ENCODE measurements at regions not wholly inside any gene's neighbourhood (a gene's known extent, or its start where the extent isn't known, plus 50 kb on each side); places are given as distances from the start of the nearest gene placed in this dataset.

DNA sequence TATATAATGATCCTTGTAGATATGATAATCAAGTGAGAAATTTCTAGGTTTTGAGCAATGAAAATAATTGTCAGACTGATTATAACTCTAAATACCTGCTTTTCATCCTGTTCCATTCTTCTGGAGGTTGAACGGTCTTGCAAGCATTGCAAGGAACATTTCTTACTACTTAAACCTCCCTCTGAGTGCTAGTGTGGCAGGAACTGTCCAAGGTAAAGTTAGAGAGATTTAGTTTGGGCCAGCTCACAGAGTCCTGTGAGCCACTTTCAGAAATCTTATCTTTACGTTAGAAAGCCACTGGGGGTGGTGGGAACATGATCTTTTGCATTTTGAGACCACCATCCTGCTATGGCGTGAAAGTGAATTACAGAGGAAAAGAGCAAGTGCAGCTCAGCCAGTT lies 121.1 kb upstream of the NPHP3 start:
- intact Hi-C loops (cut with DNase I): no loop called here
- no peaks in the 10 kb centered on the region for H3K36me3 ChIP-seq
- no peaks in the 10 kb centered on the region for H3K4me1 ChIP-seq
- WGBS, 2 donors: 68 to 72% methylated on average over 3 of the region's 3 CpGs
- no peaks in the 10 kb centered on the region for H3K27me3 ChIP-seq
- no peak overlapping the region for H3K27ac ChIP-seq
- H3K4me3 ChIP-seq: no peak overlapping the region
- TF ChIP-seq POLR2A (IDR thresholded peaks at IDR 0.05) (no peak), POLR2AphosphoS5 (IDR thresholded peaks at IDR 0.05) (no peak), EP300 (IDR thresholded peaks at IDR 0.05) (no peak)
- TF ChIP-seq, protein P1, sequence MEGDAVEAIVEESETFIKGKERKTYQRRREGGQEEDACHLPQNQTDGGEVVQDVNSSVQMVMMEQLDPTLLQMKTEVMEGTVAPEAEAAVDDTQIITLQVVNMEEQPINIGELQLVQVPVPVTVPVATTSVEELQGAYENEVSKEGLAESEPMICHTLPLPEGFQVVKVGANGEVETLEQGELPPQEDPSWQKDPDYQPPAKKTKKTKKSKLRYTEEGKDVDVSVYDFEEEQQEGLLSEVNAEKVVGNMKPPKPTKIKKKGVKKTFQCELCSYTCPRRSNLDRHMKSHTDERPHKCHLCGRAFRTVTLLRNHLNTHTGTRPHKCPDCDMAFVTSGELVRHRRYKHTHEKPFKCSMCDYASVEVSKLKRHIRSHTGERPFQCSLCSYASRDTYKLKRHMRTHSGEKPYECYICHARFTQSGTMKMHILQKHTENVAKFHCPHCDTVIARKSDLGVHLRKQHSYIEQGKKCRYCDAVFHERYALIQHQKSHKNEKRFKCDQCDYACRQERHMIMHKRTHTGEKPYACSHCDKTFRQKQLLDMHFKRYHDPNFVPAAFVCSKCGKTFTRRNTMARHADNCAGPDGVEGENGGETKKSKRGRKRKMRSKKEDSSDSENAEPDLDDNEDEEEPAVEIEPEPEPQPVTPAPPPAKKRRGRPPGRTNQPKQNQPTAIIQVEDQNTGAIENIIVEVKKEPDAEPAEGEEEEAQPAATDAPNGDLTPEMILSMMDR (IDR thresholded peaks at IDR 0.05): no peak
- H3K9me3 ChIP-seq: no peaks in the 10 kb centered on the region
- no peak for DNase-seq

DNA sequence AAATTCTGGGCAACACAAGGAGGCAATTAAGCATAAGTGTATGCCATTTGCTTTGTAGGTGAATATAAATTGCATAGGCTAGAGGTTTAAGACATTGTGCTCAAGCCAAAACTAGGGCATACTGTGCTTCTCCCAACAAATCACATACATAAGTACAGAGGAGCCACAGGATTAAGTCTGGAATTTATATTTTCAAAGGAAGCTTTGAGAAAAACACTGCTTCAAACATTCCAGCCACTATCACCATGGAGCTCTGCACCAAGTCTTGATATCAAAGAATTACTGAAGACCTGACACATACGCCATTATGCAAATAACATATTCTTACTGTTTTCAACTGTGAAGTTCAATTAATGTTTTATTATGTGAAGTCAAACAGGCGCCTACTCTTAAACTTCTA lies 119.4 kb upstream of the NPHP3 start:
- Histone ChIP-seq H3K27me3 (no peaks in the 10 kb centered on the region), H3K4me3 (no peak overlapping the region), H3K36me3 (no peaks in the 10 kb centered on the region), H3K4me1 (no peaks in the 10 kb centered on the region), H3K9me3 (no peaks in the 10 kb centered on the region), H3K27ac (no peak overlapping the region)
- no peak for TF ChIP-seq POLR2AphosphoS5 (IDR thresholded peaks at IDR 0.05)
- no peak for TF ChIP-seq POLR2A (IDR thresholded peaks at IDR 0.05)
- TF ChIP-seq EP300 (IDR thresholded peaks at IDR 0.05): no peak
- TF ChIP-seq, protein P1 (IDR thresholded peaks at IDR 0.05): no peak
- 64 to 84% methylated on average over 2 of the region's 2 CpGs for WGBS, 2 donors
- DNase-seq: no peak
- intact Hi-C loops (cut with DNase I): no loop called here

DNA sequence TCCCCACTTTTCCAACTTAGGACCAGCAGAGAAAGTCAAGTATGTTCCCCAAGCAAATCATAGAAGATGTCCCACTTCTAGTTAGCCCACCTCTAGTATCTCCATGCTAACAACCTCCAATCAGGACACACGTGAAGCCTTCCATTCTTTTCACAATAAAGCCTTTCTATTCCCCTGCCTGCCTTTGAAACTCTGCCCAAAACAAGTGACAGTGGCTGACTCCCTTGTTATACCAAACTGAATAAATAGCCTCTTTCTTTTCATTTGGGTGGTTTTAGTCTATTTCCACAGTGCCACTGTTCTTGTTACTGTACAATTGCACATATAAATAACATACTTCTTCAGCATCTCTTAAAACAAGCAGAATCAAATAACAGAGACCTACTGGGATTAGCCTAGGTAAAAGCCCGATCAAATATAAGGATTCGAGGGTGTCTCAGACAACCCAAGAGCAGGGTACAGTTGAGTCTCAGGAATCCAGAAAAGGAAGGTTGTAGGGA lies 118.0 kb upstream of the NPHP3 start:
- Histone ChIP-seq H3K9me3 (no peaks in the 10 kb centered on the region), H3K4me1 (no peaks in the 10 kb centered on the region), H3K4me3 (no peak overlapping the region), H3K36me3 (no peaks in the 10 kb centered on the region), H3K27me3 (no peaks in the 10 kb centered on the region), H3K27ac (no peak overlapping the region)
- TF ChIP-seq EP300 (IDR thresholded peaks at IDR 0.05) (no peak), POLR2A (IDR thresholded peaks at IDR 0.05) (no peak), POLR2AphosphoS5 (IDR thresholded peaks at IDR 0.05) (no peak)
- TF ChIP-seq, protein P1 (IDR thresholded peaks at IDR 0.05): no peak
- WGBS, 2 donors: 58 to 87% methylated on average over 3 of the region's 3 CpGs
- intact Hi-C loops (cut with DNase I): no loop called here
- no peak for DNase-seq

DNA sequence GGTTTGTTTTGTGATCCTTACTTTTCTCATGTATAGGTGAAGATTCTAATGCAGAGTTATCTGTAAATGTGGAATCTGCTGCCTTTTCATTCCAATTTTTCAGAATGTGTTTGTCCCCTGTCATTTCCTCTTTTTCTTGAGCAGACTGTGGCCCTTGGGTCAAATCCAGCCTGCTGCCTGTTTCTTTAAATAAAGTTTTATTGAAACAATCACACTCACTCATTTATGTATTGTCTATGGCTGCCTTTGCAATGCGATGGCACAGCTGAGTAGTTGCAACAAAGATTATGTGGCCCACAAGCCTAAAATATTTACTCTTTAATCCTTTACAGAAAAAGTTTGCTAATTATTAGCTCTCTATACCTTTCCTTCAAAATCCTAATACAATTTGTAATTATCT lies 116.3 kb upstream of the NPHP3 start:
- H3K27me3 ChIP-seq: no peaks in the 10 kb centered on the region
- H3K36me3 ChIP-seq: no peaks in the 10 kb centered on the region
- no peaks in the 10 kb centered on the region for H3K4me1 ChIP-seq
- WGBS, 2 donors: 91 to 96% methylated on average over 1 of the region's 1 CpG
- intact Hi-C loops (cut with DNase I): no loop called here
- no peaks in the 10 kb centered on the region for H3K9me3 ChIP-seq
- TF ChIP-seq, protein P1 (IDR thresholded peaks at IDR 0.05): no peak
- TF ChIP-seq EP300 (IDR thresholded peaks at IDR 0.05): no peak
- no peak for TF ChIP-seq POLR2AphosphoS5 (IDR thresholded peaks at IDR 0.05)
- TF ChIP-seq POLR2A (IDR thresholded peaks at IDR 0.05): no peak
- no peak overlapping the region for H3K27ac ChIP-seq
- H3K4me3 ChIP-seq: no peak overlapping the region
- no peak for DNase-seq

DNA sequence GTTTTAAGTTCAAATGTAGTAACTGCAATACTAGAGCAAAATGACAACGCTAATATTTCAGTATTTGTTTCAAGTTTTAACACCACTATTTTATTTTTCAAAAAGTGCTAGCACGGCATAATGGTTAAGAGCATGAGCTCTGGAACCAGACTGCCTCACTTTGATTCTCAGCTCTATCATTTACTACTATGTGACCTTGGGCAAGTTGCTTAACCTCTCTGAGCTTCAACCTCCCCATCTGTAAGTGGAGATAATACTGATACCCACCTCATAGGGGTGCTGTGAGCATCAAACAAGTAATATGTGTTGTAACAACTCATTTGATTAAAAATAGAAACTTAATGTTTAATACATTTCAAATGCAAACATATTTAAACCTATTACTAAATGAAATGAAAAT lies 115.4 kb upstream of the NPHP3 start:
- Histone ChIP-seq H3K27ac (no peak overlapping the region), H3K9me3 (no peaks in the 10 kb centered on the region), H3K4me1 (no peaks in the 10 kb centered on the region), H3K27me3 (no peaks in the 10 kb centered on the region), H3K36me3 (no peaks in the 10 kb centered on the region), H3K4me3 (no peak overlapping the region)
- 90 to 94% methylated on average over 2 of the region's 2 CpGs for WGBS, 2 donors
- intact Hi-C loops (cut with DNase I): no loop called here
- TF ChIP-seq POLR2AphosphoS5 (IDR thresholded peaks at IDR 0.05) (no peak), POLR2A (IDR thresholded peaks at IDR 0.05) (no peak), EP300 (IDR thresholded peaks at IDR 0.05) (no peak)
- TF ChIP-seq, protein P1 (IDR thresholded peaks at IDR 0.05): no peak
- DNase-seq: no peak

Measured in sigmoid colon (tissue), 6 donors.